Psoas muscle (tissue), 7 donors: ENCODE measurements at regions not wholly inside any gene's neighbourhood (a gene's known extent, or its start where the extent isn't known, plus 50 kb on each side); places are given as distances from the start of the nearest gene placed in this dataset.

ENCODE experiments used
- ATAC-seq, 4 donors: fragments of 200-7000 bp; cut with Tn5 transposase; one replicate each; pipeline ENCODE4 v1.9.1; 2020; ENCODE audit warnings: moderate library complexity in 3 of 4, mild to moderate bottlenecking in 2 of 4
- DNase-seq, 2 donors: peaks; one replicate each; pipeline ENCODE4 v3.0.0-alpha.2; 2020
- H3K27ac ChIP-seq: fragments of 200-600 bp; one replicate; pipeline ENCODE4 v1.8.0; 2022
- H3K27me3 ChIP-seq, 3 donors: fragments of 200-600 bp in 1 of 3; one replicate each; pipeline versions ENCODE4 v1.6.1 to v1.8.0; 2013 to 2022; ENCODE audit warnings: low read length in 2 of 3, mild to moderate bottlenecking in 2 of 3, moderate library complexity in 1 of 3; ENCODE audit not compliant: insufficient read depth in 3 of 3
- H3K36me3 ChIP-seq, 2 donors: fragments of 200-600 bp in 1 of 2; one replicate each; pipeline versions ENCODE4 v1.6.1 to v1.8.0; 2013 to 2022; ENCODE audit warnings: low read depth in 1 of 2, mild to moderate bottlenecking in 1 of 2, moderate library complexity in 1 of 2; ENCODE audit not compliant: insufficient read depth in 1 of 2
- H3K4me1 ChIP-seq: fragments of 200-600 bp; one replicate; pipeline ENCODE4 v1.8.0; 2022
- H3K4me3 ChIP-seq: fragments of 200-600 bp; one replicate; pipeline ENCODE4 v1.8.0; 2022; ENCODE audit warnings: mild to moderate bottlenecking
- H3K9me3 ChIP-seq: fragments of 200-600 bp; one replicate; pipeline ENCODE4 v1.8.0; 2022
- WGBS, 3 donors: extraction: QIAGEN DNeasy Blood & Tissue Kit; methylation state at CpG; one replicate each; pipeline versions ENCODE4 v1.1.6 to v1.1.7; 2013; 5-methylcytosine and 5-hydroxymethylcytosine counted together
- intact Hi-C, 2 donors: fragments of 100-400 bp; cut with DNase I; formaldehyde crosslinking; loops; one replicate each; pipeline versions ENCODE4 v1.11.0 to v1.14.2; 2022
- TF ChIP-seq, protein P1 (sequence below): fragments of 200-600 bp; IDR thresholded peaks from one replicate; pipeline ENCODE4 v1.8.0; 2022; ENCODE audit warnings: antibody characterized with exemption
- donor health status: healthy with polysubstance abuse.
- donor health status: DM: no; HTN: no; CAD: no; lungs with moderate emphysema.
- donor health status: Bipolar disorder and iron deficiency.
- donor health status: healthy.
- donor health status: DM: yes; HTN: yes; CAD: no.
- donor health status: DM: no; HTN: no; CAD: no.
- donor health status: DM: yes; HTN: yes; CAD: no.

DNA sequence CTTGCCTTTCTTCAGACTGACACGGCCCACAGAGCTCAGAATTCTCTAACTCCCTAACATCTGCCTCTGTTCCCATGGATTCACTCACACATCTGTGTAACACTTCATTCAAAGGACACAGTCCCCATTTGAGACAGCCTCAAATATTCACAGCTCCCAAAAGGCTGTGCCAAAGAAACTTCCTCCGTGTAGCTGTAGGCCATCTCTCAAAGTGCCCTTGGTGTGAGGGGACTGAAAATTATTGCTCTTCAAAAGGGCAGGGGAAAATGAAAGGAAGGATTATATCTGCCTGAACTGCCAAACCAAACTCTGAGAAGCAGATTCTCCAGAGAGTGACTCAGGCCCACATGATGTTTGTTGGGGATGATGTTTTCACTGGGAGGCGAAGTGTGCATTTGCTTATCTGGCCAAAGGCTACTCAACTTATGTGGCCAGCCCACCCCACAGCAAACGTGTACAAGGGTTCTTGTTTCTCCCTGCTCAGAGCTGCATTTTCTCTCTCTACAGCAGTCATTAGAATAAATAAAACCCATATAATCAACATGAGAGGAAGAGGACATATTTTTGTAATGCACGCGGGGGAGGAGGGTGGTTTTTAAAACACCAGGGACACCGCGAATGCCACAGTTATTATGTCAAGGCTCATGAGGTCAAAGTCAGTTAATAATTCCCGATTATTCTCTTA, 302.4 kb upstream of the NFE2L3 start:
- H3K4me3 ChIP-seq: peak overlapping the region; percentile 23
- WGBS, 3 donors: 28 to 49% (median 41%) methylated on average over 9 of the region's 9 CpGs

DNA sequence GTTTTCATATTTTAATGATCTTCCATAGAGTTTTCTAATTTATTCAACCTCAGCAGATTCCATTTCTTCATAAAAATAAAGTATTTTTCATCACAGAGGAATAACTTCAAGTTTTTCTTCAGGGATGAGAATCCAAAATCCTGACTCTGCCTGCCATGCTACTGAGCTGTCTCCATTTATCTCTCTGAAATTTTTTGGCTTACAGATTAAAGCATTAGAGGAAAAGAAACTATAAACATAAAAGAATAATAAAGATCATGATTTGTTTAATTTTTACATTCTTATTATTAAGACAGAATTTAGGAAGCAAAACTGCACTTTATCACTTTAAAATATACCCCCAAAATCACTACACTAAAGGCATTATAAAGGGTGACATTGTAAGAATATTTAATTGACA, 301.8 kb upstream of the NFE2L3 start:
- Histone ChIP-seq H3K4me3 (peak overlapping the region; percentile 23), H3K27ac (peak overlapping the region; percentile 85), H3K36me3 (no peaks in the 10 kb centered on the region), H3K9me3 (no peaks in the 10 kb centered on the region), H3K27me3 (no peaks in the 10 kb centered on the region), H3K4me1 (peaks cover 72% of the 10 kb centered on the region)
- intact Hi-C loops: loop anchor here (2.0 to 10.0 kb wide), 9 partner anchors 73 to 725 kb away; partner anchors contain the start of gene CYCS (in 1 of the 2)
- ATAC-seq (no peak), DNase-seq (no peak)
- TF ChIP-seq, protein P1, sequence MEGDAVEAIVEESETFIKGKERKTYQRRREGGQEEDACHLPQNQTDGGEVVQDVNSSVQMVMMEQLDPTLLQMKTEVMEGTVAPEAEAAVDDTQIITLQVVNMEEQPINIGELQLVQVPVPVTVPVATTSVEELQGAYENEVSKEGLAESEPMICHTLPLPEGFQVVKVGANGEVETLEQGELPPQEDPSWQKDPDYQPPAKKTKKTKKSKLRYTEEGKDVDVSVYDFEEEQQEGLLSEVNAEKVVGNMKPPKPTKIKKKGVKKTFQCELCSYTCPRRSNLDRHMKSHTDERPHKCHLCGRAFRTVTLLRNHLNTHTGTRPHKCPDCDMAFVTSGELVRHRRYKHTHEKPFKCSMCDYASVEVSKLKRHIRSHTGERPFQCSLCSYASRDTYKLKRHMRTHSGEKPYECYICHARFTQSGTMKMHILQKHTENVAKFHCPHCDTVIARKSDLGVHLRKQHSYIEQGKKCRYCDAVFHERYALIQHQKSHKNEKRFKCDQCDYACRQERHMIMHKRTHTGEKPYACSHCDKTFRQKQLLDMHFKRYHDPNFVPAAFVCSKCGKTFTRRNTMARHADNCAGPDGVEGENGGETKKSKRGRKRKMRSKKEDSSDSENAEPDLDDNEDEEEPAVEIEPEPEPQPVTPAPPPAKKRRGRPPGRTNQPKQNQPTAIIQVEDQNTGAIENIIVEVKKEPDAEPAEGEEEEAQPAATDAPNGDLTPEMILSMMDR: no peak

More for the DNA sequence above, 302.4 kb upstream of the NFE2L3 start:
- TF ChIP-seq, protein P1: no peak
- no peaks in the 10 kb centered on the region for H3K27me3 ChIP-seq
- H3K4me1 ChIP-seq: peaks cover 77% of the 10 kb centered on the region
- no peaks in the 10 kb centered on the region for H3K9me3 ChIP-seq
- no peaks in the 10 kb centered on the region for H3K36me3 ChIP-seq
- intact Hi-C loops: loop anchor here (2.0 to 10.0 kb wide), 11 partner anchors 62 to 725 kb away; partner anchors contain the start of gene CYCS (in 1 of the 2)
- ATAC-seq: peak; percentile 60 to 74 (median 69)
- no peak for DNase-seq
- H3K27ac ChIP-seq: peak overlapping the region; percentile 85

DNA sequence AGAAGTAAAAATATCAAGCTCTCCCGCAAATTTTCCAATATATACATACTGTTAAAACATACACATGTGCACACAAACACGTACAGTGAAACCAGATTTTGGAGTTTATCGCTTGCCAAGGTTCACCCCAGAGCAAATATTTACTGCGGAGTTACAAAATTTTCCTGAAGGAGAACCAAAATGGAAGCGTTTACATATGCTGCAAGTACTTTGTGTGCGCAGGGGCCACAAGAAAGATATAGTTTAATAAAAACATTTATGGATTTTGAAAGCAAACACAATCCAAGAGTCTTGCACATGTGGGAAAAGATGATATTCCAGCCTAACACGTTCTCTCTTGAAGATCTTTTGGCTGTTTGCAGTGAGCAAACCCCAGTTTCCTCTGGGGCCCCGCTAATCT, 301.3 kb upstream of the NFE2L3 start:
- WGBS, 3 donors: 87 to 91% (median 90%) methylated on average over 8 of the region's 8 CpGs

DNA sequence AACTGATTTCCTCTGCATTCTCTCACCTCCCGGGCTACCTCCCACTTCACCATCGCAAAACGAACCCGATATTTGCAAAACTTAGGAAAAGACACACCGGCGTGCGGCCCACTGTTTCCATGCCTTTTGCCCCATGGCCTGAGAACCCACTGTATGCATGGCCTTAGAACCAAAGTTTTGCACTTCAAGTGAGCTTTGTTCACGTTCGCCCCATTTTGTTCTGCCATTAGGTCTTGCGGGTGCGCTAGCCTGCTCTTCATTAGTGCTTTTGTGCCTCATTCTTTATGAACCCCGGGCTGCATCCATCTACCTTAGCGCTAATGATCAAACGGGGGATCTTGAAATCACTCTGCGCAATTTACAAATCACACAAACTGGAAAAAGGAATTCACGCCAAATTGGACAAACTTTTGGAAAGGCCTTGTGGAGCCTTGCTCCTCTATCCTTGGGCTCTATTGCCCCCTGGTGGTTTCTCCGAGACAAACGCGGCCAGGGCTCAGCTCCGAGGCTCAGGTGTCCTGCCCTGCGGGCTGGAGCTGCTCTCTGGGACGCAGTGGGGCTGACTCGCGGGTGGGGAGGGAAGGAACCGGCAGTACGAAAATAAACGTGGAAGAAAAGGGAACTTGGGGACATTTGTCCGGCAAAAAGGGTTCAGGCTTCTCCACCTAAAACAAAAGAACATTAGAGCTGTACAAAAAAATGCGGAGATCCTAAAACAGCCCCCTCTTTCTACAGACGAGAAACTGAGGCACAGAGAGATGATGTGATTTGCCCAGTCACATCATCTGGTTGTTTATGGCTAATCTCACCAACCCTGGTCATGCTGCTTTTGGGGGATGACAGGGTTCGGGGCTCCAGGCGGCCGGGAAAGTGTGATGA, 300.4 kb upstream of the NFE2L3 start:
- Histone ChIP-seq H3K27ac (peak overlapping the region; percentile 97), H3K4me3 (peak overlapping the region; percentile 33), H3K9me3 (no peaks in the 10 kb centered on the region), H3K36me3 (no peaks in the 10 kb centered on the region), H3K27me3 (no peaks in the 10 kb centered on the region), H3K4me1 (peaks cover 63% of the 10 kb centered on the region)
- WGBS, 3 donors: 41 to 43% (median 42%) methylated on average over 33 of the region's 33 CpGs
- TF ChIP-seq, protein P1: peak; percentile 89
- intact Hi-C loops: loop anchor here (2.0 to 10.0 kb wide), 9 partner anchors 74 to 727 kb away; partner anchors contain the start of gene CYCS (in 1 of the 2)
- peak; percentile 79 to 91 for DNase-seq
- ATAC-seq: peak; percentile 67 to 74 (median 67)

More for the DNA sequence above, 301.3 kb upstream of the NFE2L3 start:
- no peaks in the 10 kb centered on the region for H3K36me3 ChIP-seq
- intact Hi-C loops: loop anchor here (2.0 to 10.0 kb wide), 9 partner anchors 73 to 726 kb away; partner anchors contain the start of gene CYCS (in 1 of the 2)
- TF ChIP-seq, protein P1: no peak
- no peak for DNase-seq
- no peak for ATAC-seq
- H3K27me3 ChIP-seq: no peaks in the 10 kb centered on the region
- H3K4me3 ChIP-seq: no peak overlapping the region
- peak overlapping the region; percentile 85 for H3K27ac ChIP-seq
- peaks cover 71% of the 10 kb centered on the region for H3K4me1 ChIP-seq
- H3K9me3 ChIP-seq: no peaks in the 10 kb centered on the region
